ENCODE measurements at regions not wholly inside any gene's neighbourhood (a gene's known extent, or its start where the extent isn't known, plus 50 kb on each side); places are given as distances from the start of the nearest gene placed in this dataset.

DNA sequence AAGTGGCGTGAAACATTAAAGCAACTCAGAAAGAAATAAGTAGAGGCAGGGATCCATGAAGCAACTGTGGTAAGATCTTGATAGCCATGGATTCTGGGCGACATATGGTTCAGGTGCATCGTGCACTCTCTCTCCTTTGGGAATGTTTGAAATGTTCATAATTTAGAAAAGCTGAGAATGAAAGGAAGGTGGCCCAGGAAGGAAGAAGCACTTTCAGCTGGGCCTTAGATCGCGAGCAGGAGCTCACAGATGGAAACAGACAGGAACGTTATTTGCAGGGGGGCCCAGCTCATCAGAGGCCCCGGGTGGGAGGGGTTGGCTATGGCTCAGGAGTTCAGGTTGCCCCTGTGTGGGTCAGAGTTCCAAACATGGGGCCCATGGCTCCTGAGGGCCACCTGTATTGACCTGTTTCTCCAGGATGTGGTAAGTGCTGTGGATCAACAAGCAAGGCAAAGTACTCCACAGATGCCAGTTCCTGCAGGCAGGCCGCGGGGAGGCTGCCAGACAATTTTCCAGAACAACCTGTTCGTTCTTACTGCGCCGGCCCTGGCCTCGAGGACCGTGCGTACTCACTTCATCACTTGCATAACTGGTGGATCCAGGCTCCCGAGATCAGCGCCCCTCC lies 253.2 kb downstream of the TOMM20 start:
- TF ChIP-seq, protein P1, sequence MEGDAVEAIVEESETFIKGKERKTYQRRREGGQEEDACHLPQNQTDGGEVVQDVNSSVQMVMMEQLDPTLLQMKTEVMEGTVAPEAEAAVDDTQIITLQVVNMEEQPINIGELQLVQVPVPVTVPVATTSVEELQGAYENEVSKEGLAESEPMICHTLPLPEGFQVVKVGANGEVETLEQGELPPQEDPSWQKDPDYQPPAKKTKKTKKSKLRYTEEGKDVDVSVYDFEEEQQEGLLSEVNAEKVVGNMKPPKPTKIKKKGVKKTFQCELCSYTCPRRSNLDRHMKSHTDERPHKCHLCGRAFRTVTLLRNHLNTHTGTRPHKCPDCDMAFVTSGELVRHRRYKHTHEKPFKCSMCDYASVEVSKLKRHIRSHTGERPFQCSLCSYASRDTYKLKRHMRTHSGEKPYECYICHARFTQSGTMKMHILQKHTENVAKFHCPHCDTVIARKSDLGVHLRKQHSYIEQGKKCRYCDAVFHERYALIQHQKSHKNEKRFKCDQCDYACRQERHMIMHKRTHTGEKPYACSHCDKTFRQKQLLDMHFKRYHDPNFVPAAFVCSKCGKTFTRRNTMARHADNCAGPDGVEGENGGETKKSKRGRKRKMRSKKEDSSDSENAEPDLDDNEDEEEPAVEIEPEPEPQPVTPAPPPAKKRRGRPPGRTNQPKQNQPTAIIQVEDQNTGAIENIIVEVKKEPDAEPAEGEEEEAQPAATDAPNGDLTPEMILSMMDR (IDR thresholded peaks at IDR 0.05; ENCODE audit: low read depth, low read length, missing control alignments): no peak

DNA sequence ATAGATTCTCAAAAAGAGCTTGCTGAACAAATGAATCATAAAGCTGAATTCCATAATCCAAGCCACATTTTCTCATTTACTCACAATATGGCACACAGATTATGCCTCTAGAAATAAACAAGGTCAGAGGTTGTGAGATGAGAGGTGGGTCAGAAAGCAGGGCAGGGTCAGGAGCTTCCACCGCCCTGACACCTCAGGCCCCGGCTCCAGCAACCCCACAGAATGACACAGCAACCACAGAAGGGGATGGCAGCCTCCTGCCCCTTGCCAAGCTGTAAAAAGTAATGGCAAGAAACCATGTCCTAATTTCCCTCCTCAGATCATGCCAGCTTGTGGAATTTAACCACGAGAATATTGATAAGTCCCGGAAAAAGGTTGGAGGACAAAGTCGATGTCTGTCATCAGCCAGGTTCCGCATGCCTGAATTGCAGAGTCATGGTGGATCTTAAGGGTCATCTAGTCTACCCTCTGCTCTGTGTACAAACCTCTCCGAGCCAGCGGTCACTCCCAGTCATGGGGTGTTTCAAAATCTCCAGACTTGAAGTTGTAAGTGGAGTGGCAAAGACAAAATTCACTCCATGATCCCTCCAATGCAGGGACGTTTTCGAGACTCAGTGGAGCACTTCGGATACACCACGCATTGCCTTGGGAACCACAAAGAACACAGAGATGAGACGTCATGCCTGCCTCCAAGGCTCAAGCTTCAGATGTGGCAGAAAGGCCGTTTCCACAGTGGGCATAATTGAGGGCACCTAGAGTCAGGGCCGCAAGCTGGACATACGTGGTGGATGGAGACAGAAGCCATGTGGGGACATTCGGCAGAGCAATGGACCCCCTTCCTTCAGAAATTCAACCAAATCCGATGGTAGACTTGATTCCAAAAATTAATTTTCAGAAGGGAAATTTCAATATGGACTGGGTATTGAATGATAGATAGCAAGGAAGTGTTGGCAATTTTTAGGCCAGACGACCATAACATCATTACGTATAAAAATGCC lies 254.0 kb downstream of the TOMM20 start:
- no peak overlapping the region for H3K4me3 ChIP-seq (ENCODE audit: low read depth, low read length)
- no peak for DNase-seq (ENCODE audit: low read depth)
- in situ Hi-C loops (cut with HindIII; ENCODE audit: low sequenced_read_pairs): no loop called here
- TF ChIP-seq, protein P1 (IDR thresholded peaks at IDR 0.05; ENCODE audit: low read depth, low read length, missing control alignments): no peak

More for the DNA sequence above, 253.2 kb downstream of the TOMM20 start:
- no peak overlapping the region for H3K4me3 ChIP-seq (ENCODE audit: low read depth, low read length)
- DNase-seq (ENCODE audit: low read depth): no peak
- in situ Hi-C loops (cut with HindIII; ENCODE audit: low sequenced_read_pairs): no loop called here

DNA sequence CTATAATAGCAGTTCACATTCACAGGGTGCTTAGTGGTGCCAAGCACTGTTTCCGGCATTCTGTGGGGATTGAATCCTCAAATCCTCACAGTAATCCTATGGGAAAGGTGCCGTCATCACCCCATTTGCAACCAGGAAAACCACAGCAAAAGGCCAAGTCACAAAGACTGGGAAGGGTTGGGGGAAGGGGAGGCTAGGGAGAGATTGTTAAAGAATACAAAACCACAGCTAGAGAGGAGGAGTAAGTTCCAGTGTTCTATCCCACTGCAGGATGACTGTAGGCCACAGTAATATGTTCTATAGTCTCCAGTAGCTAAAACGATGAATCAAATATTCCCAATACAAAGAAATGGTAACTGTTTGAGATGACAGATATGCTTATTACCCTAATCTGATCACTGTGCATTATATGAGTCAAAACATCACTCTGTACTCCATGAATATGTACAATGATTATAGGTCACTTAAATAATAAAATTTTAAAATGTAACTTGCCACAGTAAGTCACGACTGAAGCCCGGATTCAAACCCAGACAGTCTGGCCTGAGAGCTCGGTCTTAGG lies 256.8 kb downstream of the TOMM20 start:
- no peak for DNase-seq (ENCODE audit: low read depth)
- TF ChIP-seq, protein P1 (IDR thresholded peaks at IDR 0.05; ENCODE audit: low read depth, low read length, missing control alignments): no peak
- in situ Hi-C loops (cut with HindIII; ENCODE audit: low sequenced_read_pairs): no loop called here
- H3K4me3 ChIP-seq (ENCODE audit: low read depth, low read length): no peak overlapping the region

DNA sequence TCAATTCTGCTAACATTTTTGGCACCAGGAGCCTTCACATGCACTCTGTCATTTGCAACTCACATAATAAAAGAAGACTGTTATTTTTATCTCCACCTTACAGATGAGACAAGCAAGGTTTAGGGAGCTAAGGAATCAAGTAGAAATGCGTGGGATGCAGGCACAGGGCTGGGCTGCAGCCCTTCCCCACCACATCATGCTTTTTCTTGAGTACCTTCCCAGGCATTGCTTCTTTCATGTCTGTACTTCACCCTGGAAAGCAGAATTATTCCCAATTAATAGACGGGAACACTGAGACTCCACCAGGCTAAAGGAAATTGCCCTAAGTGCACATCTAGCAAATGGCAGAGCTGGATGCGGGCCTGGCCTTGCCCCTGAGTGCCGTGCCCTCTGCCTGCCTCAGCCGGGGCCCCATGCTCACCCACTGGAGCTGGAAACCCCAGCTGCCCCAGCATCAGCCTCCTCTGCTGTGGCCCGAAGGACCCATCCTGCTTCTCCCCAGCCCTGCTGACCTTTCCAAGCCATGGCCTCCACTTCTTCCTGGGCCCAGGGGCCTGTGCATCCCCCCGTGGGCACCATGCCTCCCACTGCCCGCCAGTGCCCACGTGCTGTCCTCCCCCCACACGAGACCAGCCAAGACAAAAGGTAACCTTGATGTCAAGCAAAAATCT lies 257.5 kb downstream of the TOMM20 start:
- no peak overlapping the region for H3K4me3 ChIP-seq (ENCODE audit: low read depth, low read length)
- DNase-seq (ENCODE audit: low read depth): no peak
- TF ChIP-seq, protein P1 (IDR thresholded peaks at IDR 0.05; ENCODE audit: low read depth, low read length, missing control alignments): no peak
- in situ Hi-C loops (cut with HindIII; ENCODE audit: low sequenced_read_pairs): no loop called here

DNA sequence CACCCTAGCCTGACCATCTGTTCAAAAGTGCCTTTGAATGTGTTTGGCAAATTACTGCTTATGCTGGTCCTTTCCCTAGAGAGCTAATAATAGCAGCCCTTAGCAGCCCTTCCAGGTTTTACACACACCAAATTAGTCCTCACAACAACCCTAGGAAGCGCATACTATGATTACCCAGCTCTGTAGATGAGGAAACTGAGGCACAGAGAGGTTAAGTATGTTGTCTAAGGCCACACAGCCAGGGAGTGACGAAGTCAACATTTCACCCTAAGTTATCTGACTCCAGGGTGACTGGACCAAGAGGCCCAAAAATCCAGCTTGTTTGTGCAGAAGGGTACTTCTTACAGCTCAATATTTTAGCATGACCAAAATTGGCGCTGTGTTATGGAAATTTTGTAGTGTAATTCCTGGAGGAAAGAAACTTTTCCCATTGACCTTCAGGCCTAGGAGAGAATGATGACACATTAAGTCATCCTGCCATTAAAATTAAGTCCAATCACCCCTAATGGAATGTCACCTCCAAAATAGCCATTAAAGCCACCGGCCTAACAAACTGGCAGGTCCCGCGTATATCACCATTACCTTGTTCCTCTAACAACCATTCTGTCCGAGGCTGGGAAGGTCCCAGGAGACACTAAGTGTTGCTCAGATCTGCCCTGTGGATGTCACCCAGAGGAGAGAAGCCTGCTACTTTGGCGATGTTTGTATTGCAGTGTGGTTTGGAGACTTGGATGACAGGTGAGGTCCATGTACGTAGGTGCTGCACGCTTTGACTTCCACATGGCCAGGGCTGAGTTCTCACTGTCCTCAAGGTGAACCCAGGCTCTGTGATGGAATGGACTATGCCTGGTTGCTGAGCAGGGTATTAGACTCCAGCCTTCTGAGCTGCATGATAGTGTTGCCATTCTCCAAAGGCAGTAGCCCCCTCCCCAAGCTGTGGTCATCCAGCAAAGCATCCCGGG lies 258.3 kb downstream of the TOMM20 start:
- no peak for DNase-seq (ENCODE audit: low read depth)
- in situ Hi-C loops (cut with HindIII; ENCODE audit: low sequenced_read_pairs): no loop called here
- no peak overlapping the region for H3K4me3 ChIP-seq (ENCODE audit: low read depth, low read length)
- TF ChIP-seq, protein P1 (IDR thresholded peaks at IDR 0.05; ENCODE audit: low read depth, low read length, missing control alignments): no peak

All from astrocyte of the cerebellum (primary cell).